Hepatocyte (in vitro differentiated cells): ENCODE measurements at regions not wholly inside any gene's neighbourhood (a gene's known extent, or its start where the extent isn't known, plus 50 kb on each side); places are given as distances from the start of the nearest gene placed in this dataset.

ENCODE experiments used
- DNase-seq: peaks from one replicate; pipeline ENCODE4 v3.0.0-alpha.2; 2016; ENCODE audit warnings: low spot score
- H2AFZ ChIP-seq: fragments of 200-600 bp; sonication (generic); 2 replicates; pipeline ENCODE4 v1.6.0; 2016; ENCODE audit warnings: antibody characterized with exemption, mild to moderate bottlenecking
- H3K27ac ChIP-seq: fragments of 200-600 bp; sonication (generic); 2 replicates; pipeline ENCODE4 v1.5.1; 2016; ENCODE audit warnings: mild to moderate bottlenecking
- H3K27me3 ChIP-seq: fragments of 200-600 bp; sonication (generic); 2 replicates; pipeline ENCODE4 v1.6.1; 2016
- H3K36me3 ChIP-seq: fragments of 200-600 bp; sonication (generic); replicated peaks from 2 replicates; pipeline ENCODE4 v1.5.1; 2016; ENCODE audit warnings: low read depth; ENCODE audit not compliant: insufficient read depth
- H3K4me1 ChIP-seq: fragments of 200-600 bp; sonication (generic); 2 replicates; pipeline ENCODE4 v1.5.1; 2016; ENCODE audit warnings: mild to moderate bottlenecking, moderate library complexity; ENCODE audit not compliant: insufficient read depth
- H3K4me2 ChIP-seq: fragments of 200-600 bp; sonication (generic); 2 replicates; pipeline ENCODE4 v1.6.0; 2016
- H3K4me3 ChIP-seq: fragments of 200-600 bp; sonication (generic); 2 replicates; pipeline ENCODE4 v1.5.1; 2016; ENCODE audit warnings: mild to moderate bottlenecking
- H3K79me2 ChIP-seq: fragments of 200-600 bp; sonication (generic); 2 replicates; pipeline ENCODE4 v1.6.0; 2017; ENCODE audit warnings: mild to moderate bottlenecking
- H3K9me2 ChIP-seq: fragments of 200-600 bp; sonication (generic); replicated peaks from 2 replicates; pipeline ENCODE4 v1.6.0; 2017; ENCODE audit warnings: mild to moderate bottlenecking; ENCODE audit not compliant: insufficient read depth
- H3K9me3 ChIP-seq: fragments of 200-600 bp; sonication (generic); 2 replicates; pipeline ENCODE4 v1.5.1; 2016; ENCODE audit warnings: low read depth, mild to moderate bottlenecking
- H4K20me1 ChIP-seq: fragments of 200-600 bp; sonication (generic); 2 replicates; pipeline ENCODE4 v1.6.0; 2016; ENCODE audit warnings: mild to moderate bottlenecking; ENCODE audit not compliant: insufficient read depth, poor library complexity, severe bottlenecking
- EZH2 ChIP-seq: fragments of 200-600 bp; sonication (generic); IDR thresholded peaks from 2 replicates; pipeline ENCODE4 v1.6.1; 2016; ENCODE audit warnings: antibody characterized with exemption, mild to moderate bottlenecking, borderline replicate concordance
- EZH2phosphoT487 ChIP-seq: fragments of 200-600 bp; sonication (generic); IDR thresholded peaks from one replicate; pipeline ENCODE4 v1.6.1; 2018; ENCODE audit warnings: antibody characterized with exemption, mild to moderate bottlenecking, low read depth, moderate library complexity; ENCODE audit not compliant: unreplicated experiment, severe bottlenecking
- WGBS: methylation state at CpG from one replicate; pipeline ENCODE4 v1.1.6; 2016; ENCODE audit warnings: low lambda C conversion rate; ENCODE audit errors: missing lambda C conversion rate; 5-methylcytosine and 5-hydroxymethylcytosine counted together
- TF ChIP-seq, protein P1 (sequence below): fragments of 200-600 bp; sonication (generic); IDR thresholded peaks from 2 replicates; pipeline ENCODE4 v1.5.1; 2016; ENCODE audit warnings: antibody characterized with exemption, mild to moderate bottlenecking; ENCODE audit not compliant: poor library complexity

DNA sequence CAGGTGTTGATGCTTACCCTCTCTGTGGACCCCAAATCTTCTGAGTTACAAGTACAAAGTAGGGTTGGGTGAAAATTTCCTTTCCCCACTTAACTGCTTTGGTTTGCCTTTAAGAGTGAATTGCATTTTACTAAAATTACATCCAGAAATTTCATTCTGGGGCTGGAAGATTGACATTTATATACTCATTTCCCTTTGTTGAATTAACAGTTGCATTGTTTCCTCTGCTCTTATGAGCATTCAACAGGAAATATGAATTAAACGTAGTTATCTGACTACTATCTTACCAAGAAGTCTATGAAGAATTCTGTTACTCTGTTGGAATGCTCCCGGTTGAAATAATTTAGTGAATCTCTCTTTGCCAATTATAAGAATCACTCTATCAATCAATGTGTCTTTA is 1231.1 kb upstream of the NXPH2 start:
- no peak for TF ChIP-seq EZH2phosphoT487
- TF ChIP-seq EZH2: no peak
- TF ChIP-seq, protein P1, sequence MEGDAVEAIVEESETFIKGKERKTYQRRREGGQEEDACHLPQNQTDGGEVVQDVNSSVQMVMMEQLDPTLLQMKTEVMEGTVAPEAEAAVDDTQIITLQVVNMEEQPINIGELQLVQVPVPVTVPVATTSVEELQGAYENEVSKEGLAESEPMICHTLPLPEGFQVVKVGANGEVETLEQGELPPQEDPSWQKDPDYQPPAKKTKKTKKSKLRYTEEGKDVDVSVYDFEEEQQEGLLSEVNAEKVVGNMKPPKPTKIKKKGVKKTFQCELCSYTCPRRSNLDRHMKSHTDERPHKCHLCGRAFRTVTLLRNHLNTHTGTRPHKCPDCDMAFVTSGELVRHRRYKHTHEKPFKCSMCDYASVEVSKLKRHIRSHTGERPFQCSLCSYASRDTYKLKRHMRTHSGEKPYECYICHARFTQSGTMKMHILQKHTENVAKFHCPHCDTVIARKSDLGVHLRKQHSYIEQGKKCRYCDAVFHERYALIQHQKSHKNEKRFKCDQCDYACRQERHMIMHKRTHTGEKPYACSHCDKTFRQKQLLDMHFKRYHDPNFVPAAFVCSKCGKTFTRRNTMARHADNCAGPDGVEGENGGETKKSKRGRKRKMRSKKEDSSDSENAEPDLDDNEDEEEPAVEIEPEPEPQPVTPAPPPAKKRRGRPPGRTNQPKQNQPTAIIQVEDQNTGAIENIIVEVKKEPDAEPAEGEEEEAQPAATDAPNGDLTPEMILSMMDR: no peak
- no peaks in the 10 kb centered on the region for H4K20me1 ChIP-seq
- WGBS: 74% methylated on average over 2 of the region's 2 CpGs
- no peaks in the 10 kb centered on the region for H3K4me1 ChIP-seq
- H3K79me2 ChIP-seq: no peaks in the 10 kb centered on the region
- no peak overlapping the region for H3K27ac ChIP-seq
- H3K9me3 ChIP-seq: no peaks in the 10 kb centered on the region
- H2AFZ ChIP-seq: no peak overlapping the region
- H3K4me2 ChIP-seq: no peak overlapping the region
- H3K27me3 ChIP-seq: no peaks in the 10 kb centered on the region
- H3K36me3 ChIP-seq: no peaks in the 10 kb centered on the region
- no peaks in the 10 kb centered on the region for H3K9me2 ChIP-seq
- no peak overlapping the region for H3K4me3 ChIP-seq
- DNase-seq: no peak

DNA sequence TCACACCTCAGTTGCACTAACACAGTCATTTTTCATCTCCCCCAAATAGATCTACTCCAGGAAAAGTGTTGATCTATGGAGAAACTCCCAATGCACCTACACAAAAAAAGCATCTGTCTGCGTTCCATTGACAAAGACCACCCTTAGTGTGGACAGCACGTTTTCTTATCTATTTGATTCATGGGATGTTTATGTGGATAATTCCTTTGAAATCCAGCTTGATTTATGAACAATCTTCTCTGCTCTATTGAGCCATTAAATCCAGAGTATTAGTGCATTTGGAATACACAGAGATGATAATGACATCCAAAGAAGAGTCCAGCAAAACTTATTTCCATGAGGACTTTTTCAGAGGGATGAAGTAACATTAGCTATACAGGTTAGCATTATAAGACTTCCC is 1221.9 kb upstream of the NXPH2 start:
- WGBS: 34% methylated on average over 2 of the region's 2 CpGs

DNA sequence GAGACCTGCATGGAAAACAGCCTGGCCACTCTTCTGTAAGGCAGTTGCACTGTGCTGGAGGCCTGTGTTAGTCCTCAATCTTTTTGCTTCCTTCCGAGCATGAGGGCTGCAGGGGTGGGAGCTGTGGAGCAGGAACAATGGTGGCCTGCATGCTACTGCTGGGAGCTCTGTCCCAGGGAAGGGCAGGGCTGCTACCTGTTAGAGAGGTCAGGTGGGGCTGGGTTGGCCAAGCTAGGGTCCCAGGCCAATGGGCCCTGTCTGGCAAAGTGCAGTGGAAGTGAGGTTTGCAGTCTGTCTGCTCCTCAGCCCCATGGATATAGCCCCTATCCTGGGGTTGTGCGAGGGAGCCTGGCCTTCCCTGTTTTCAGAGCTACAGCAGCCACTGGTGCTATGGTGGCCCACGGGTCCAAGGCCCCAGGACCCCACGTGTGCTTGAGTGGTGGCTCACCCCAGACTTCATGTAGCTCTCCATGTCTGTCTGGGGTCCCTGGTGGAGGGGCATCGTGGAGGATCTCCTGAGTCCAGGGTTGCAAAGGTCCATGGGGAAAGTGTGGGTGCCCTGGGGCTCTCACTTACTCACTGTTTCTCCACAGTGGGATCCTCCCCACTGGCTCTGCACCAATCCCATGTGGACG is 1212.6 kb upstream of the NXPH2 start:
- Histone ChIP-seq H4K20me1 (no peaks in the 10 kb centered on the region), H2AFZ (no peak overlapping the region), H3K36me3 (no peaks in the 10 kb centered on the region), H3K4me2 (no peak overlapping the region), H3K9me3 (no peaks in the 10 kb centered on the region), H3K9me2 (no peaks in the 10 kb centered on the region), H3K4me3 (no peak overlapping the region), H3K27ac (no peak overlapping the region), H3K4me1 (no peaks in the 10 kb centered on the region), H3K27me3 (no peaks in the 10 kb centered on the region), H3K79me2 (no peaks in the 10 kb centered on the region)
- no peak for DNase-seq
- WGBS: 88% methylated on average over 6 of the region's 6 CpGs
- TF ChIP-seq EZH2phosphoT487 (no peak), EZH2 (no peak)
- TF ChIP-seq, protein P1: no peak

More for the DNA sequence above, 1221.9 kb upstream of the NXPH2 start:
- no peak overlapping the region for H3K4me3 ChIP-seq
- DNase-seq: no peak
- H3K27ac ChIP-seq: no peak overlapping the region
- no peak overlapping the region for H3K4me2 ChIP-seq
- TF ChIP-seq EZH2: no peak
- H3K9me3 ChIP-seq: no peaks in the 10 kb centered on the region
- H3K9me2 ChIP-seq: no peaks in the 10 kb centered on the region
- H3K4me1 ChIP-seq: no peaks in the 10 kb centered on the region
- H4K20me1 ChIP-seq: no peaks in the 10 kb centered on the region
- H3K36me3 ChIP-seq: no peaks in the 10 kb centered on the region
- no peak overlapping the region for H2AFZ ChIP-seq
- H3K27me3 ChIP-seq: no peaks in the 10 kb centered on the region
- no peaks in the 10 kb centered on the region for H3K79me2 ChIP-seq

DNA sequence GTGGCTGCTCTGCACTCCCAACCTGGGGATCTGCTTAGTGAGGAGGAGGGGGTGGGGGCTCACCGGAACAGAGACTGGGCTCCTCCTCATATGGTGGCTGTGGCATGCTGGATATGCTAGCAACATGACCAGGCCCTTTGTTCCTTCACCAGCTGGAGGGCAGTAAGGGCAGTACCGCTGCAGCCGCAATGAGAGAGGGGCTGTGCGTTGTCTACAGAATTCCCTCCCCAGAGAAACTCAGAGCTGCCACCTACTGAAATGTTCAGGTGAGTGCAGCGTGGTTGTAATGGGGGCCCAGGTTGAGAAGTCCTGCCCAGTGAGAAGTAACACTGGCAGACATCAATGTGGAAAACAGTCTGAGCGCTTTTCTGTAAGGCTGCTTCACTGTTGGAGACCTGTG is 1211.9 kb upstream of the NXPH2 start:
- TF ChIP-seq EZH2phosphoT487 (no peak), EZH2 (no peak)
- TF ChIP-seq, protein P1: no peak
- Histone ChIP-seq H3K79me2 (no peaks in the 10 kb centered on the region), H3K4me1 (no peaks in the 10 kb centered on the region), H3K4me2 (no peak overlapping the region), H3K9me2 (no peaks in the 10 kb centered on the region), H2AFZ (no peak overlapping the region), H3K36me3 (no peaks in the 10 kb centered on the region), H4K20me1 (no peaks in the 10 kb centered on the region), H3K9me3 (no peaks in the 10 kb centered on the region), H3K4me3 (no peak overlapping the region), H3K27ac (no peak overlapping the region), H3K27me3 (no peaks in the 10 kb centered on the region)
- DNase-seq: no peak
- 94% methylated on average over 6 of the region's 6 CpGs for WGBS
